Mesothelial cell of epicardium (in vitro differentiated cells): ENCODE measurements at regions not wholly inside any gene's neighbourhood (a gene's known extent, or its start where the extent isn't known, plus 50 kb on each side); places are given as distances from the start of the nearest gene placed in this dataset.
A peak's percentile ranks its signal among the peaks of the same experiment; 100 is the strongest.

ENCODE experiments used
- DNase-seq, 2 experiments: peaks; one replicate each; pipeline ENCODE4 v3.0.0; 2021; ENCODE audit warnings: low spot score in 2 of 2; ENCODE audit not compliant: unreplicated experiment in 2 of 2
- H3K27ac Mint-ChIP-seq: 2 replicates; pipeline ENCODE4 v1.8.0; 2021; ENCODE audit warnings: mixed read lengths
- H3K27me3 Mint-ChIP-seq: 2 replicates; pipeline ENCODE4 v1.8.0; 2021; ENCODE audit warnings: low read depth, mixed read lengths
- H3K36me3 Mint-ChIP-seq: 2 replicates; pipeline ENCODE4 v1.8.0; 2021; ENCODE audit warnings: mixed read lengths
- H3K4me1 Mint-ChIP-seq: 2 replicates; pipeline ENCODE4 v1.8.0; 2021; ENCODE audit warnings: mixed read lengths
- H3K4me3 Mint-ChIP-seq: 2 replicates; pipeline ENCODE4 v1.8.0; 2021; ENCODE audit warnings: mild to moderate bottlenecking, moderate library complexity, mixed read lengths
- H3K9me3 Mint-ChIP-seq: 2 replicates; pipeline ENCODE4 v1.8.0; 2021; ENCODE audit warnings: mixed read lengths
- TF ChIP-seq, protein P1 (sequence below): fragments of 200-600 bp; sonication (generic); IDR thresholded peaks from one replicate; pipeline ENCODE4 v1.5.0; 2021; ENCODE audit warnings: antibody characterized with exemption; ENCODE audit not compliant: unreplicated experiment

GRCh38 chr6:21668795-21669194 is 75.2 kb downstream of the SOX4 start:
- Mint-ChIP-seq H3K4me1 (peaks cover 50% of the 10 kb centered on the region), H3K4me3 (peak overlapping the region; percentile 85), H3K9me3 (no peaks in the 10 kb centered on the region), H3K27ac (peak overlapping the region; percentile 76), H3K36me3 (peaks cover 10% of the 10 kb centered on the region), H3K27me3 (no peaks in the 10 kb centered on the region)
- TF ChIP-seq, protein P1, sequence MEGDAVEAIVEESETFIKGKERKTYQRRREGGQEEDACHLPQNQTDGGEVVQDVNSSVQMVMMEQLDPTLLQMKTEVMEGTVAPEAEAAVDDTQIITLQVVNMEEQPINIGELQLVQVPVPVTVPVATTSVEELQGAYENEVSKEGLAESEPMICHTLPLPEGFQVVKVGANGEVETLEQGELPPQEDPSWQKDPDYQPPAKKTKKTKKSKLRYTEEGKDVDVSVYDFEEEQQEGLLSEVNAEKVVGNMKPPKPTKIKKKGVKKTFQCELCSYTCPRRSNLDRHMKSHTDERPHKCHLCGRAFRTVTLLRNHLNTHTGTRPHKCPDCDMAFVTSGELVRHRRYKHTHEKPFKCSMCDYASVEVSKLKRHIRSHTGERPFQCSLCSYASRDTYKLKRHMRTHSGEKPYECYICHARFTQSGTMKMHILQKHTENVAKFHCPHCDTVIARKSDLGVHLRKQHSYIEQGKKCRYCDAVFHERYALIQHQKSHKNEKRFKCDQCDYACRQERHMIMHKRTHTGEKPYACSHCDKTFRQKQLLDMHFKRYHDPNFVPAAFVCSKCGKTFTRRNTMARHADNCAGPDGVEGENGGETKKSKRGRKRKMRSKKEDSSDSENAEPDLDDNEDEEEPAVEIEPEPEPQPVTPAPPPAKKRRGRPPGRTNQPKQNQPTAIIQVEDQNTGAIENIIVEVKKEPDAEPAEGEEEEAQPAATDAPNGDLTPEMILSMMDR: no peak
- DNase-seq: no peak

- no peak overlapping the region for H3K4me3 Mint-ChIP-seq
- H3K36me3 Mint-ChIP-seq: peaks cover 30% of the 10 kb centered on the region
- TF ChIP-seq, protein P1: no peak
- peaks cover 5% of the 10 kb centered on the region for H3K9me3 Mint-ChIP-seq
- H3K4me1 Mint-ChIP-seq: peaks cover 36% of the 10 kb centered on the region
- no peak for DNase-seq
- peak overlapping the region; percentile 25 for H3K27ac Mint-ChIP-seq
- H3K27me3 Mint-ChIP-seq: no peaks in the 10 kb centered on the region
Measured at GRCh38 chr6:21676769-21677168, 83.2 kb downstream of the SOX4 start.

- peaks cover 27% of the 10 kb centered on the region for H3K36me3 Mint-ChIP-seq
- H3K9me3 Mint-ChIP-seq: peaks cover 5% of the 10 kb centered on the region
- H3K4me1 Mint-ChIP-seq: peaks cover 35% of the 10 kb centered on the region
- H3K27ac Mint-ChIP-seq: peak overlapping the region; percentile 91
- TF ChIP-seq, protein P1: no peak
- no peaks in the 10 kb centered on the region for H3K27me3 Mint-ChIP-seq
- no peak for DNase-seq
- H3K4me3 Mint-ChIP-seq: no peak overlapping the region
Measured at GRCh38 chr6:21678990-21679389, 85.4 kb downstream of the SOX4 start.

GRCh38 chr6:21679761-21680265 is 86.3 kb downstream of the SOX4 start:
- no peak for DNase-seq
- H3K27ac Mint-ChIP-seq: peak overlapping the region; percentile 87
- H3K4me1 Mint-ChIP-seq: peaks cover 32% of the 10 kb centered on the region
- no peaks in the 10 kb centered on the region for H3K27me3 Mint-ChIP-seq
- H3K9me3 Mint-ChIP-seq: peaks cover 4% of the 10 kb centered on the region
- TF ChIP-seq, protein P1: no peak
- no peak overlapping the region for H3K4me3 Mint-ChIP-seq
- H3K36me3 Mint-ChIP-seq: peaks cover 25% of the 10 kb centered on the region

GRCh38 chr6:21680611-21681010 is 87.1 kb downstream of the SOX4 start:
- H3K9me3 Mint-ChIP-seq: no peaks in the 10 kb centered on the region
- peak overlapping the region; percentile 81 for H3K27ac Mint-ChIP-seq
- no peak for DNase-seq
- no peaks in the 10 kb centered on the region for H3K27me3 Mint-ChIP-seq
- peaks cover 28% of the 10 kb centered on the region for H3K4me1 Mint-ChIP-seq
- TF ChIP-seq, protein P1: no peak
- peaks cover 29% of the 10 kb centered on the region for H3K36me3 Mint-ChIP-seq
- no peak overlapping the region for H3K4me3 Mint-ChIP-seq

DNA sequence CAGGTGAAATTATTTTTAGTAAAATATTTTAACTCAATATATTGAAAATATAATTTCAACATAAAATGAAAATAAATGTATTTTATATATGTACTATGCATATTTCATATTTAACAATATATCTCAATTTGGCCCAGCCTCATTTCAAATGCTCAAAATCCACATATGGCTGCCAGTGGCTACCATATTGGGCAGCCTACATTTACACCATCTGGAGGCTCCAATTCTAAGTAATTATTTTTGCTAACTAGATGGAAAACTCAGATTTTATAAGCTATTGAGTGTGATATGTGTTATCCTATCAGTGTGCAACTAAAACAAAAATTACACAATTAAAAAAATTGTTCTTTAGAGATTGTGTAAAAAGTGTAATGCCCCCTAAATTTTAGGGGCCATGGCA is 96.9 kb downstream of the SOX4 start:
- TF ChIP-seq, protein P1: no peak
- H3K4me1 Mint-ChIP-seq: peaks cover 18% of the 10 kb centered on the region
- H3K36me3 Mint-ChIP-seq: peaks cover 53% of the 10 kb centered on the region
- peaks cover 20% of the 10 kb centered on the region for H3K9me3 Mint-ChIP-seq
- no peak overlapping the region for H3K4me3 Mint-ChIP-seq
- DNase-seq: no peak
- no peaks in the 10 kb centered on the region for H3K27me3 Mint-ChIP-seq
- H3K27ac Mint-ChIP-seq: no peak overlapping the region
